K562 (cell line): ENCODE measurements at regions not wholly inside any gene's neighbourhood (a gene's known extent, or its start where the extent isn't known, plus 50 kb on each side); places are given as distances from the start of the nearest gene placed in this dataset.

Experiments used
- ATAC-seq: fragments of 200-7000 bp; cut with Tn5 transposase; 3 replicates; pipeline ENCODE4 v1.9.1; 2020; ENCODE audit warnings: moderate library complexity
- BruUV-seq: library from RNA; stranded (reverse); fragments of 400-500 nt; replicated peaks from 2 replicates; lab custom pipeline; 2021; lab: Mats Ljungman, UMichigan
- CTCF ChIA-PET: fragments of 300-600 bp; formaldehyde crosslinking; extraction: SDS; loops from one replicate; lab custom pipeline; 2021; ENCODE audit warnings: low intra/inter-chr PET ratio; lab: Yijun Ruan, JAX
- POLR2A ChIA-PET: fragments of 300-600, 350-650 bp; sonication (Branson Sonifier 250); formaldehyde crosslinking; extraction: SDS; loops from one replicate; lab custom pipeline; 2021; ENCODE audit warnings: antibody characterized with exemption, inconsistent platforms; lab: Yijun Ruan, JAX
- DNase-seq, 4 experiments: peaks; one replicate each; pipeline versions ENCODE4 v3.0.0 to v3.0.0-alpha.2; 2011 to 2018; ENCODE audit warnings: low spot score in 3 of 4, mixed read lengths in 3 of 4; ENCODE audit errors: extremely low read depth in 1 of 4
- FAIRE-seq: peaks from 2 replicates; lab custom pipeline; 2011; peaks lifted over from hg19 to GRCh38; lab: Jason Lieb, UNC
- H2AFZ ChIP-seq: 2 replicates; pipeline ENCODE4 v1.6.0; 2011; ENCODE audit warnings: low read depth, low read length, control low read depth, inconsistent platforms
- H3K27ac ChIP-seq: fragments of 200-600 bp; 3 replicates; pipeline ENCODE4 v1.8.0; 2011; ENCODE audit warnings: low read depth, mild to moderate bottlenecking, control low read depth, inconsistent platforms, low read length, moderate library complexity, mixed read lengths; ENCODE audit errors: extremely low read depth
- H3K27me3 ChIP-seq, 2 experiments: fragments of 300-600 bp in 1 of 2; 2 replicates in 1 of 2; 3 replicates in 1 of 2; pipeline versions ENCODE4 v1.6.0 to v1.8.0; 2011; ENCODE audit warnings: inconsistent platforms in 2 of 2, low read length in 2 of 2, mild to moderate bottlenecking in 1 of 2, mixed read lengths in 1 of 2, moderate library complexity in 1 of 2; ENCODE audit not compliant: control insufficient read depth in 2 of 2, insufficient read depth in 2 of 2
- H3K36me3 ChIP-seq: fragments of 300-600 bp; 3 replicates; pipeline ENCODE4 v1.8.0; 2011; ENCODE audit warnings: mild to moderate bottlenecking, low read length, inconsistent platforms; ENCODE audit not compliant: control insufficient read depth, insufficient read depth
- H3K4me1 ChIP-seq, 2 experiments: fragments of 200-600 bp in 1 of 2; replicated peaks in 1 of 2; 2 replicates in 1 of 2; 3 replicates in 1 of 2; pipeline versions ENCODE4 v1.5.1 to v1.8.0; 2011; ENCODE audit warnings: inconsistent platforms in 2 of 2, low read length in 2 of 2, mild to moderate bottlenecking in 1 of 2, mixed read lengths in 1 of 2, moderate library complexity in 1 of 2; ENCODE audit not compliant: control insufficient read depth in 2 of 2, insufficient read depth in 2 of 2
- H3K4me2 ChIP-seq: 2 replicates; pipeline ENCODE4 v1.6.1; 2011; ENCODE audit warnings: low read length, control low read depth, inconsistent platforms, mixed read lengths; ENCODE audit not compliant: insufficient read depth
- H3K4me3 ChIP-seq: fragments of 200-600 bp; sonication (generic), shearing (Covaris generic); 2 replicates; pipeline ENCODE4 v1.5.1; 2016; ENCODE audit warnings: control low read depth, inconsistent platforms
- H3K79me2 ChIP-seq: fragments of 200-600 bp; 3 replicates; pipeline ENCODE4 v1.8.0; 2011; ENCODE audit warnings: low read length, inconsistent platforms; ENCODE audit not compliant: control insufficient read depth, insufficient read depth
- H3K9ac ChIP-seq, 2 experiments: 2 replicates each; pipeline versions ENCODE4 v1.6.0 to v1.6.1; 2011; ENCODE audit warnings: low read depth in 2 of 2, low read length in 2 of 2, control low read depth in 1 of 2, inconsistent platforms in 1 of 2, mild to moderate bottlenecking in 1 of 2, mixed read lengths in 1 of 2; ENCODE audit not compliant: insufficient read depth in 1 of 2
- H3K9me1 ChIP-seq: one replicate; pipeline ENCODE4 v1.6.0; 2011; ENCODE audit warnings: inconsistent platforms, mild to moderate bottlenecking, low read length, moderate library complexity; ENCODE audit not compliant: control insufficient read depth, insufficient read depth
- H3K9me3 ChIP-seq: replicated peaks from 2 replicates; pipeline ENCODE4 v1.5.1; 2011; ENCODE audit warnings: low read depth, low read length, inconsistent platforms; ENCODE audit not compliant: control insufficient read depth, insufficient read depth
- H4K20me1 ChIP-seq: replicated peaks from 2 replicates; pipeline ENCODE4 v1.6.1; 2011; ENCODE audit warnings: low read length, inconsistent platforms, mixed read lengths; ENCODE audit not compliant: control insufficient read depth, insufficient read depth
- FUS ChIP-seq: fragments of 200-400 bp; formaldehyde crosslinking; optimal IDR thresholded peaks from 2 replicates; pipeline ENCODE3; 2017; ENCODE audit warnings: low read depth, low read length
- GATAD2B ChIP-seq: fragments of 450-650 bp; IDR thresholded peaks from 2 replicates; pipeline ENCODE4 v1.6.1; 2017; ENCODE audit warnings: mild to moderate bottlenecking, borderline replicate concordance
- HLTF ChIP-seq: fragments of 450-650 bp; IDR thresholded peaks from 2 replicates; pipeline ENCODE4 v1.6.1; 2016
- MEF2D ChIP-seq: conservative IDR thresholded peaks from 2 replicates; pipeline ENCODE4 v1.6.1; 2016; ENCODE audit warnings: low read depth, missing genetic modification characterization, missing compliant biosample characterization
- NR2C2 ChIP-seq, 2 experiments: fragments of 200-800 bp in 1 of 2; sonication (Bioruptor generic) in 1 of 2; sonication (generic) in 1 of 2; formaldehyde crosslinking in 1 of 2; IDR thresholded peaks; 2 replicates each; pipeline versions ENCODE4 v1.6.1 to v1.8.0; 2016 to 2022; ENCODE audit warnings: mild to moderate bottlenecking in 1 of 2, missing compliant biosample characterization in 1 of 2, missing genetic modification characterization in 1 of 2, missing genetic modification reagents in 1 of 2
- PTTG1 ChIP-seq: fragments of 450-650 bp; IDR thresholded peaks from 2 replicates; pipeline ENCODE4 v1.6.1; 2016; ENCODE audit warnings: low read depth, mild to moderate bottlenecking, missing genetic modification characterization, missing compliant biosample characterization
- STAG1 ChIP-seq: sonication (generic); formaldehyde crosslinking; IDR thresholded peaks from 2 replicates; pipeline ENCODE4 v1.5.0; 2020; ENCODE audit warnings: missing genetic modification reagents, borderline replicate concordance
- ZNF239 ChIP-seq: fragments of 250-450 bp; sonication (Bioruptor Pico); IDR thresholded peaks from 2 replicates; pipeline ENCODE4 v1.4.0; 2020; ENCODE audit warnings: mild to moderate bottlenecking
- ZNF354B ChIP-seq: fragments of 250-450 bp; sonication (Bioruptor Pico); IDR thresholded peaks from 2 replicates; pipeline ENCODE4 v1.4.0; 2020
- ZNF384 ChIP-seq: IDR thresholded peaks from 2 replicates; pipeline ENCODE4 v1.6.1; 2012; ENCODE audit warnings: low read depth, low read length, improper control_type of control experiment
- WGBS: fragments of 100-300 bp; shearing (Covaris generic); methylation state at CpG from one replicate; pipeline ENCODE4 v1.1.6; 2016; ENCODE audit warnings: low coverage, mixed read lengths; ENCODE audit not compliant: insufficient coverage; ENCODE audit errors: missing lambda C conversion rate; 5-methylcytosine and 5-hydroxymethylcytosine counted together
- in situ Hi-C: fragments of 300-500 bp; cut with MboI; formaldehyde crosslinking; loops from 4 replicates; pipeline ENCODE4 v1.15.0; 2018; ENCODE audit warnings: inconsistent platforms, mixed read lengths
- intact Hi-C: fragments of 100-400 bp; cut with micrococcal nuclease; formaldehyde crosslinking; loops from 2 replicates; pipeline ENCODE4 v1.14.2; 2022
- TF ChIP-seq, protein P1 (sequence below): fragments of 450-650 bp; conservative IDR thresholded peaks from 2 replicates; pipeline ENCODE4 v1.6.1; 2016; ENCODE audit warnings: missing genetic modification characterization, low read depth, mild to moderate bottlenecking, control low read depth, missing compliant biosample characterization
- TF ChIP-seq, protein P2 (sequence below): fragments of 450-650 bp; IDR thresholded peaks from 2 replicates; pipeline ENCODE4 v1.6.1; 2017; ENCODE audit warnings: antibody characterized with exemption, mild to moderate bottlenecking
- TF ChIP-seq, protein P3 (sequence below): fragments of 250-450 bp; sonication (Bioruptor Pico); IDR thresholded peaks from 2 replicates; pipeline ENCODE4 v1.8.0; 2021; ENCODE audit warnings: mild to moderate bottlenecking, moderate library complexity
- TF ChIP-seq, protein P4 (sequence below): fragments of 250-450 bp; sonication (Bioruptor Pico); IDR thresholded peaks from 2 replicates; pipeline ENCODE4 v1.8.0; 2022; ENCODE audit warnings: inconsistent platforms

DNA sequence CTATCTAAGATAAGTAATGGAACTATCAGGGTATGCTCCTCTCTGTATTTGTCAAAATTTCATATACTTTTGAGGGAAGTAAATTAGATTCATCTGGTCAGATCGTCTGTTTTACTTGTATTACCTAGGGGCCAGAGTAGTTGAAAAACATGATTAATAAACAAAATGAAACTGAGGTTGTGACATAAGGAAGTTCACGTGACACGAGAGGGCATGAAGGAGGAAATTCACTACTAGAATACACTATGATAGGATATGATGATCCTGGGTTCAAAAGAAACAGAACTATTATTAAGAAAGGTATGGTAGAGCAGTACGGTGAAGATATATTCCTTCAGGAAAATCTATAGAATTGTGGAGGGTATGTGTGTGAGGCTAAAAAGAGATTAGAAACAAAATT is 58.4 kb upstream of the SPAG16 start:
- POLR2A ChIA-PET = no interaction called here
- DNase-seq (no peak), ATAC-seq (no peak), FAIRE-seq (no peak)
- in situ Hi-C loops = no loop called here
- Histone ChIP-seq H2AFZ (no peak overlapping the region), H3K27me3 (no peaks in the 10 kb centered on the region), H3K79me2 (no peaks in the 10 kb centered on the region), H3K4me1 (no peaks in the 10 kb centered on the region), H3K4me2 (no peak overlapping the region), H3K4me3 (no peak overlapping the region), H3K9me3 (no peaks in the 10 kb centered on the region), H3K9ac (no peak overlapping the region), H3K9me1 (no peaks in the 10 kb centered on the region), H3K36me3 (no peaks in the 10 kb centered on the region), H4K20me1 (no peaks in the 10 kb centered on the region), H3K27ac (no peak overlapping the region)
- intact Hi-C loops = no loop called here
- CTCF ChIA-PET = no interaction called here
- BruUV-seq = no TSS peak
- 0% methylated on average over 4 of the region's 4 CpGs for WGBS
- TF ChIP-seq HLTF (no peak), GATAD2B (no peak), PTTG1 (tag) (no peak), MEF2D (no peak), STAG1 (CRISPR knock-in tag) (no peak), FUS (no peak), NR2C2 (CRISPR knock-in tag; IDR thresholded peaks at IDR 0.05) (no peak), NR2C2 (tag; IDR thresholded peaks at IDR 0.05) (no peak), ZNF354B (no peak), ZNF239 (no peak), ZNF384 (no peak)
- TF ChIP-seq, protein P1, sequence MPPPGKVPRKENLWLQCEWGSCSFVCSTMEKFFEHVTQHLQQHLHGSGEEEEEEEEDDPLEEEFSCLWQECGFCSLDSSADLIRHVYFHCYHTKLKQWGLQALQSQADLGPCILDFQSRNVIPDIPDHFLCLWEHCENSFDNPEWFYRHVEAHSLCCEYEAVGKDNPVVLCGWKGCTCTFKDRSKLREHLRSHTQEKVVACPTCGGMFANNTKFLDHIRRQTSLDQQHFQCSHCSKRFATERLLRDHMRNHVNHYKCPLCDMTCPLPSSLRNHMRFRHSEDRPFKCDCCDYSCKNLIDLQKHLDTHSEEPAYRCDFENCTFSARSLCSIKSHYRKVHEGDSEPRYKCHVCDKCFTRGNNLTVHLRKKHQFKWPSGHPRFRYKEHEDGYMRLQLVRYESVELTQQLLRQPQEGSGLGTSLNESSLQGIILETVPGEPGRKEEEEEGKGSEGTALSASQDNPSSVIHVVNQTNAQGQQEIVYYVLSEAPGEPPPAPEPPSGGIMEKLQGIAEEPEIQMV (tag) = no peak
- TF ChIP-seq, protein P2, sequence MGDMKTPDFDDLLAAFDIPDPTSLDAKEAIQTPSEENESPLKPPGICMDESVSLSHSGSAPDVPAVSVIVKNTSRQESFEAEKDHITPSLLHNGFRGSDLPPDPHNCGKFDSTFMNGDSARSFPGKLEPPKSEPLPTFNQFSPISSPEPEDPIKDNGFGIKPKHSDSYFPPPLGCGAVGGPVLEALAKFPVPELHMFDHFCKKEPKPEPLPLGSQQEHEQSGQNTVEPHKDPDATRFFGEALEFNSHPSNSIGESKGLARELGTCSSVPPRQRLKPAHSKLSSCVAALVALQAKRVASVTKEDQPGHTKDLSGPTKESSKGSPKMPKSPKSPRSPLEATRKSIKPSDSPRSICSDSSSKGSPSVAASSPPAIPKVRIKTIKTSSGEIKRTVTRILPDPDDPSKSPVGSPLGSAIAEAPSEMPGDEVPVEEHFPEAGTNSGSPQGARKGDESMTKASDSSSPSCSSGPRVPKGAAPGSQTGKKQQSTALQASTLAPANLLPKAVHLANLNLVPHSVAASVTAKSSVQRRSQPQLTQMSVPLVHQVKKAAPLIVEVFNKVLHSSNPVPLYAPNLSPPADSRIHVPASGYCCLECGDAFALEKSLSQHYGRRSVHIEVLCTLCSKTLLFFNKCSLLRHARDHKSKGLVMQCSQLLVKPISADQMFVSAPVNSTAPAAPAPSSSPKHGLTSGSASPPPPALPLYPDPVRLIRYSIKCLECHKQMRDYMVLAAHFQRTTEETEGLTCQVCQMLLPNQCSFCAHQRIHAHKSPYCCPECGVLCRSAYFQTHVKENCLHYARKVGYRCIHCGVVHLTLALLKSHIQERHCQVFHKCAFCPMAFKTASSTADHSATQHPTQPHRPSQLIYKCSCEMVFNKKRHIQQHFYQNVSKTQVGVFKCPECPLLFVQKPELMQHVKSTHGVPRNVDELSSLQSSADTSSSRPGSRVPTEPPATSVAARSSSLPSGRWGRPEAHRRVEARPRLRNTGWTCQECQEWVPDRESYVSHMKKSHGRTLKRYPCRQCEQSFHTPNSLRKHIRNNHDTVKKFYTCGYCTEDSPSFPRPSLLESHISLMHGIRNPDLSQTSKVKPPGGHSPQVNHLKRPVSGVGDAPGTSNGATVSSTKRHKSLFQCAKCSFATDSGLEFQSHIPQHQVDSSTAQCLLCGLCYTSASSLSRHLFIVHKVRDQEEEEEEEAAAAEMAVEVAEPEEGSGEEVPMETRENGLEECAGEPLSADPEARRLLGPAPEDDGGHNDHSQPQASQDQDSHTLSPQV = no peak
- TF ChIP-seq, protein P3, sequence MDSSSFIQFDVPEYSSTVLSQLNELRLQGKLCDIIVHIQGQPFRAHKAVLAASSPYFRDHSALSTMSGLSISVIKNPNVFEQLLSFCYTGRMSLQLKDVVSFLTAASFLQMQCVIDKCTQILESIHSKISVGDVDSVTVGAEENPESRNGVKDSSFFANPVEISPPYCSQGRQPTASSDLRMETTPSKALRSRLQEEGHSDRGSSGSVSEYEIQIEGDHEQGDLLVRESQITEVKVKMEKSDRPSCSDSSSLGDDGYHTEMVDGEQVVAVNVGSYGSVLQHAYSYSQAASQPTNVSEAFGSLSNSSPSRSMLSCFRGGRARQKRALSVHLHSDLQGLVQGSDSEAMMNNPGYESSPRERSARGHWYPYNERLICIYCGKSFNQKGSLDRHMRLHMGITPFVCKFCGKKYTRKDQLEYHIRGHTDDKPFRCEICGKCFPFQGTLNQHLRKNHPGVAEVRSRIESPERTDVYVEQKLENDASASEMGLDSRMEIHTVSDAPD (CRISPR knock-in tag) = no peak
- TF ChIP-seq, protein P4, sequence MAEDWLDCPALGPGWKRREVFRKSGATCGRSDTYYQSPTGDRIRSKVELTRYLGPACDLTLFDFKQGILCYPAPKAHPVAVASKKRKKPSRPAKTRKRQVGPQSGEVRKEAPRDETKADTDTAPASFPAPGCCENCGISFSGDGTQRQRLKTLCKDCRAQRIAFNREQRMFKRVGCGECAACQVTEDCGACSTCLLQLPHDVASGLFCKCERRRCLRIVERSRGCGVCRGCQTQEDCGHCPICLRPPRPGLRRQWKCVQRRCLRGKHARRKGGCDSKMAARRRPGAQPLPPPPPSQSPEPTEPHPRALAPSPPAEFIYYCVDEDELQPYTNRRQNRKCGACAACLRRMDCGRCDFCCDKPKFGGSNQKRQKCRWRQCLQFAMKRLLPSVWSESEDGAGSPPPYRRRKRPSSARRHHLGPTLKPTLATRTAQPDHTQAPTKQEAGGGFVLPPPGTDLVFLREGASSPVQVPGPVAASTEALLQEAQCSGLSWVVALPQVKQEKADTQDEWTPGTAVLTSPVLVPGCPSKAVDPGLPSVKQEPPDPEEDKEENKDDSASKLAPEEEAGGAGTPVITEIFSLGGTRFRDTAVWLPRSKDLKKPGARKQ (CRISPR knock-in tag) = no peak
